CD14-positive monocyte (primary cell): ENCODE measurements at regions not wholly inside any gene's neighbourhood (a gene's known extent, or its start where the extent isn't known, plus 50 kb on each side); places are given as distances from the start of the nearest gene placed in this dataset.
A peak's percentile ranks its signal among the peaks of the same experiment; 100 is the strongest.

Source experiments
- DNase-seq, 3 donors: peaks; one replicate each; pipeline ENCODE4 v3.0.0-alpha.2; 2011 to 2022
- H2AFZ ChIP-seq: 2 replicates; pipeline ENCODE4 v1.6.0; 2012; ENCODE audit warnings: mild to moderate bottlenecking, low read depth, low read length, inconsistent platforms; ENCODE audit not compliant: insufficient read depth, poor library complexity, severe bottlenecking
- H3K27ac ChIP-seq, 2 donors: 1 replicate in 1 of 2; 2 replicates in 1 of 2; pipeline ENCODE4 v1.5.1; 2012 to 2013; ENCODE audit warnings: low read length in 2 of 2, control low read depth in 1 of 2, inconsistent platforms in 1 of 2, low read depth in 1 of 2, mild to moderate bottlenecking in 1 of 2
- H3K27me3 ChIP-seq, 2 donors: one replicate each; pipeline versions ENCODE4 v1.6.0 to v1.6.1; 2011 to 2013; ENCODE audit warnings: low read length in 2 of 2; ENCODE audit not compliant: control insufficient read depth in 2 of 2, insufficient read depth in 2 of 2
- H3K36me3 ChIP-seq, 2 donors: replicated peaks in 1 of 2; 1 replicate in 1 of 2; 2 replicates in 1 of 2; pipeline versions ENCODE4 v1.5.1 to v1.6.1; 2012 to 2013; ENCODE audit warnings: low read length in 2 of 2, control low read depth in 1 of 2, inconsistent platforms in 1 of 2, mild to moderate bottlenecking in 1 of 2; ENCODE audit not compliant: insufficient read depth in 2 of 2, control insufficient read depth in 1 of 2
- H3K4me1 ChIP-seq, 2 donors: 1 replicate in 1 of 2; 2 replicates in 1 of 2; pipeline versions ENCODE4 v1.5.1 to v1.6.1; 2012 to 2013; ENCODE audit warnings: low read length in 2 of 2, control low read depth in 1 of 2, inconsistent platforms in 1 of 2, mild to moderate bottlenecking in 1 of 2, moderate library complexity in 1 of 2; ENCODE audit not compliant: insufficient read depth in 2 of 2, control insufficient read depth in 1 of 2
- H3K4me2 ChIP-seq: replicated peaks from 2 replicates; pipeline ENCODE3; 2012; ENCODE audit warnings: low read length, moderate library complexity, mild to moderate bottlenecking; ENCODE audit not compliant: poor library complexity, severe bottlenecking; ENCODE audit errors: extremely low read depth
- H3K4me3 ChIP-seq, 3 experiments: fragments of 200-600 bp in 1 of 3; sonication (generic) in 1 of 3; replicated peaks in 1 of 3; 1 replicate in 2 of 3; 2 replicates in 1 of 3; pipeline ENCODE4 v1.5.1; 2011 to 2013; ENCODE audit warnings: low read length in 3 of 3, mild to moderate bottlenecking in 3 of 3, control low read depth in 2 of 3, low read depth in 2 of 3, inconsistent platforms in 1 of 3, moderate library complexity in 1 of 3
- H3K79me2 ChIP-seq: 2 replicates; pipeline ENCODE4 v1.6.0; 2012; ENCODE audit warnings: mild to moderate bottlenecking, control low read depth, inconsistent platforms, low read length, moderate library complexity; ENCODE audit not compliant: insufficient read depth
- H3K9ac ChIP-seq: 2 replicates; pipeline ENCODE4 v1.6.0; 2017; ENCODE audit warnings: low read length, mild to moderate bottlenecking; ENCODE audit not compliant: insufficient read depth, poor library complexity, severe bottlenecking
- H3K9me3 ChIP-seq, 2 donors: replicated peaks in 1 of 2; 1 replicate in 1 of 2; 2 replicates in 1 of 2; pipeline versions ENCODE4 v1.5.1 to v1.6.1; 2012 to 2013; ENCODE audit warnings: low read length in 2 of 2, control low read depth in 1 of 2; ENCODE audit not compliant: control insufficient read depth in 1 of 2, insufficient read depth in 1 of 2
- H4K20me1 ChIP-seq: 2 replicates; pipeline ENCODE4 v1.6.0; 2012; ENCODE audit warnings: mild to moderate bottlenecking, low read length, control low read depth, moderate library complexity; ENCODE audit not compliant: insufficient read depth
- H3K27ac Mint-ChIP-seq, 7 donors: one replicate each; pipeline ENCODE4 v1.8.0; 2020; ENCODE audit warnings: mild to moderate bottlenecking in 7 of 7, mixed read lengths in 7 of 7, moderate library complexity in 6 of 7, inconsistent platforms in 2 of 7
- H3K27me3 Mint-ChIP-seq, 3 donors: one replicate each; pipeline ENCODE4 v1.8.0; 2021 to 2022; ENCODE audit warnings: low read depth in 3 of 3, mild to moderate bottlenecking in 3 of 3, mixed read lengths in 3 of 3, moderate library complexity in 3 of 3, inconsistent platforms in 1 of 3
- H3K36me3 Mint-ChIP-seq, 2 donors: one replicate each; pipeline ENCODE4 v1.8.0; 2020; ENCODE audit warnings: mixed read lengths in 2 of 2, inconsistent platforms in 1 of 2, mild to moderate bottlenecking in 1 of 2
- H3K4me1 Mint-ChIP-seq: one replicate; pipeline ENCODE4 v1.8.0; 2020; ENCODE audit warnings: mild to moderate bottlenecking, mixed read lengths
- H3K4me3 Mint-ChIP-seq, 2 donors: one replicate each; pipeline ENCODE4 v1.8.0; 2020; ENCODE audit warnings: mild to moderate bottlenecking in 2 of 2, mixed read lengths in 2 of 2, moderate library complexity in 1 of 2
- H3K9me3 Mint-ChIP-seq, 7 donors: one replicate each; pipeline ENCODE4 v1.8.0; 2020 to 2022; ENCODE audit warnings: mixed read lengths in 7 of 7, mild to moderate bottlenecking in 6 of 7, moderate library complexity in 6 of 7, inconsistent platforms in 2 of 7
- WGBS: methylation state at CpG from one replicate; pipeline ENCODE4 v1.1.5; 2013; ENCODE audit warnings: missing lambda C conversion rate; ENCODE audit not compliant: insufficient coverage; 5-methylcytosine and 5-hydroxymethylcytosine counted together
- intact Hi-C, 2 donors: fragments of 100-400 bp; cut with micrococcal nuclease; formaldehyde crosslinking; loops; one replicate each; pipeline versions ENCODE4 v1.15.0 to v1.15.1; 2023
- TF ChIP-seq, protein P1 (sequence below): fragments of 200-600 bp; IDR thresholded peaks from one replicate; pipeline ENCODE4 v1.8.0; 2022; ENCODE audit warnings: antibody characterized with exemption, mild to moderate bottlenecking

GRCh38 chr9:113687107-113687679, 188.9 kb upstream of the ZNF618 start:
- 6% methylated on average over 1 of the region's 4 CpGs for WGBS
- intact Hi-C loops: no loop called here
- H3K27ac Mint-ChIP-seq: no peak overlapping the region

GRCh38 chr9:113687680-113688371, 188.3 kb upstream of the ZNF618 start:
- Mint-ChIP-seq H3K36me3 (peaks cover 0 to 7% of the 10 kb centered on the region in 2 donors), H3K27me3 (peaks cover 18 to 31% (median 27%) of the 10 kb centered on the region in 3 donors), H3K27ac (no peak overlapping the region), H3K4me1 (peaks cover 12% of the 10 kb centered on the region), H3K4me3 (peak overlapping the region in 1 of 2 donors; percentile 35), H3K9me3 (peaks cover 21 to 34% (median 25%) of the 10 kb centered on the region in 7 donors)
- 13% methylated on average over 20 of the region's 40 CpGs for WGBS
- DNase-seq: no peak
- Histone ChIP-seq H3K4me1 (peaks cover 0 to 2% of the 10 kb centered on the region in 2 donors), H3K4me2 (no peak overlapping the region), H4K20me1 (no peaks in the 10 kb centered on the region), H3K4me3 (no peak overlapping the region), H3K27ac (no peak overlapping the region), H2AFZ (no peak overlapping the region), H3K27me3 (peaks cover 10 to 21% of the 10 kb centered on the region in 2 donors), H3K9ac (no peak overlapping the region), H3K36me3 (no peaks in the 10 kb centered on the region), H3K9me3 (peaks cover 25 to 31% of the 10 kb centered on the region in 2 donors), H3K79me2 (no peaks in the 10 kb centered on the region)
- intact Hi-C loops: no loop called here
- TF ChIP-seq, protein P1, sequence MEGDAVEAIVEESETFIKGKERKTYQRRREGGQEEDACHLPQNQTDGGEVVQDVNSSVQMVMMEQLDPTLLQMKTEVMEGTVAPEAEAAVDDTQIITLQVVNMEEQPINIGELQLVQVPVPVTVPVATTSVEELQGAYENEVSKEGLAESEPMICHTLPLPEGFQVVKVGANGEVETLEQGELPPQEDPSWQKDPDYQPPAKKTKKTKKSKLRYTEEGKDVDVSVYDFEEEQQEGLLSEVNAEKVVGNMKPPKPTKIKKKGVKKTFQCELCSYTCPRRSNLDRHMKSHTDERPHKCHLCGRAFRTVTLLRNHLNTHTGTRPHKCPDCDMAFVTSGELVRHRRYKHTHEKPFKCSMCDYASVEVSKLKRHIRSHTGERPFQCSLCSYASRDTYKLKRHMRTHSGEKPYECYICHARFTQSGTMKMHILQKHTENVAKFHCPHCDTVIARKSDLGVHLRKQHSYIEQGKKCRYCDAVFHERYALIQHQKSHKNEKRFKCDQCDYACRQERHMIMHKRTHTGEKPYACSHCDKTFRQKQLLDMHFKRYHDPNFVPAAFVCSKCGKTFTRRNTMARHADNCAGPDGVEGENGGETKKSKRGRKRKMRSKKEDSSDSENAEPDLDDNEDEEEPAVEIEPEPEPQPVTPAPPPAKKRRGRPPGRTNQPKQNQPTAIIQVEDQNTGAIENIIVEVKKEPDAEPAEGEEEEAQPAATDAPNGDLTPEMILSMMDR: no peak

More at GRCh38 chr9:113687107-113687679, 188.9 kb upstream of the ZNF618 start:
- Mint-ChIP-seq H3K4me3 (peak overlapping the region in 1 of 2 donors; percentile 35), H3K9me3 (peaks cover 21 to 34% (median 25%) of the 10 kb centered on the region in 7 donors), H3K4me1 (peaks cover 17% of the 10 kb centered on the region), H3K27me3 (peaks cover 18 to 31% (median 27%) of the 10 kb centered on the region in 3 donors), H3K36me3 (peaks cover 0 to 7% of the 10 kb centered on the region in 2 donors)
- DNase-seq: no peak
- no peaks in the 10 kb centered on the region for H4K20me1 ChIP-seq
- no peak overlapping the region for H3K4me3 ChIP-seq
- no peaks in the 10 kb centered on the region for H3K36me3 ChIP-seq
- no peaks in the 10 kb centered on the region for H3K79me2 ChIP-seq
- no peak overlapping the region for H3K4me2 ChIP-seq
- H3K9me3 ChIP-seq: peaks cover 25 to 31% of the 10 kb centered on the region in 2 donors
- H2AFZ ChIP-seq: no peak overlapping the region
- TF ChIP-seq, protein P1: no peak
- H3K27me3 ChIP-seq: peaks cover 10 to 21% of the 10 kb centered on the region in 2 donors
- H3K27ac ChIP-seq: no peak overlapping the region
- no peak overlapping the region for H3K9ac ChIP-seq
- H3K4me1 ChIP-seq: peaks cover 2 to 5% of the 10 kb centered on the region in 2 donors
